IMR-90 (cell line): ENCODE measurements at regions not wholly inside any gene's neighbourhood (a gene's known extent, or its start where the extent isn't known, plus 50 kb on each side); places are given as distances from the start of the nearest gene placed in this dataset.

Experiments used
- BHLHE40 ChIP-seq: fragments of 150-350 bp; IDR thresholded peaks from 2 replicates; pipeline ENCODE4 v1.6.1; 2016; ENCODE audit warnings: mild to moderate bottlenecking, low read depth, low read length
- FOS ChIP-seq: fragments of 150-350 bp; IDR thresholded peaks from 2 replicates; pipeline ENCODE4 v1.6.1; 2016; ENCODE audit warnings: low read depth, low read length
- MAFK ChIP-seq: IDR thresholded peaks from 2 replicates; pipeline ENCODE4 v1.6.1; 2012; ENCODE audit warnings: low read depth, low read length, improper control_type of control experiment
- NFE2L2 ChIP-seq: fragments of 150-350 bp; IDR thresholded peaks from 2 replicates; pipeline ENCODE4 v1.6.1; 2016; ENCODE audit warnings: low read depth, mild to moderate bottlenecking, low read length
- POLR2A ChIP-seq: IDR thresholded peaks from 2 replicates; pipeline ENCODE4 v1.6.1; 2012; ENCODE audit warnings: mild to moderate bottlenecking, low read depth, low read length
- RFX5 ChIP-seq: IDR thresholded peaks from 2 replicates; pipeline ENCODE4 v1.8.0; 2012; ENCODE audit warnings: low read depth, mild to moderate bottlenecking, low read length, moderate library complexity
- SMC3 ChIP-seq: fragments of 150-350 bp; IDR thresholded peaks from 2 replicates; pipeline ENCODE4 v1.6.1; 2016; ENCODE audit warnings: low read depth, mild to moderate bottlenecking, antibody characterized with exemption, low read length, moderate library complexity
- TF ChIP-seq, protein P1 (sequence below): conservative IDR thresholded peaks from 2 replicates; pipeline ENCODE4 v1.5.1; 2012; ENCODE audit warnings: mild to moderate bottlenecking, low read depth, low read length, improper control_type of control experiment

DNA sequence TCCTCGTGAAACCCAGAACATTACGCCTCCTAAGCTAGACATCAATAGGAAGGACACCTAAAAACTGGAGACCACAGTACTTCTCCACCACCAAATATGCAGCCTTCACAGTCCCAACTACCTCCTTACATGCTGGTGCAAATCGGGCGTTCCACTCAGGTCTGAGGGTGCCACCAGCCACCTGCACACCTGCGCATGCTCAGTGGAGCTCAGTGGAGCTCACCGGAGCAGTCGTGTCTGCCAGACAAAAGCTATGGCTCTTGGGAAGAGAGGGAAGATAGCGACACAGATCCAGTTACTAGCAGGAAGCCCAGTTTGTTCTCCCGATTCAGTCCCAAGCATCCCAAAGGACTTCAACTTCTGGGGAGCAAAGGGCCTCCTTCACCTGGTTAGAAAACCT, 237.1 kb downstream of the TSHZ3 start:
- TF ChIP-seq, protein P1, sequence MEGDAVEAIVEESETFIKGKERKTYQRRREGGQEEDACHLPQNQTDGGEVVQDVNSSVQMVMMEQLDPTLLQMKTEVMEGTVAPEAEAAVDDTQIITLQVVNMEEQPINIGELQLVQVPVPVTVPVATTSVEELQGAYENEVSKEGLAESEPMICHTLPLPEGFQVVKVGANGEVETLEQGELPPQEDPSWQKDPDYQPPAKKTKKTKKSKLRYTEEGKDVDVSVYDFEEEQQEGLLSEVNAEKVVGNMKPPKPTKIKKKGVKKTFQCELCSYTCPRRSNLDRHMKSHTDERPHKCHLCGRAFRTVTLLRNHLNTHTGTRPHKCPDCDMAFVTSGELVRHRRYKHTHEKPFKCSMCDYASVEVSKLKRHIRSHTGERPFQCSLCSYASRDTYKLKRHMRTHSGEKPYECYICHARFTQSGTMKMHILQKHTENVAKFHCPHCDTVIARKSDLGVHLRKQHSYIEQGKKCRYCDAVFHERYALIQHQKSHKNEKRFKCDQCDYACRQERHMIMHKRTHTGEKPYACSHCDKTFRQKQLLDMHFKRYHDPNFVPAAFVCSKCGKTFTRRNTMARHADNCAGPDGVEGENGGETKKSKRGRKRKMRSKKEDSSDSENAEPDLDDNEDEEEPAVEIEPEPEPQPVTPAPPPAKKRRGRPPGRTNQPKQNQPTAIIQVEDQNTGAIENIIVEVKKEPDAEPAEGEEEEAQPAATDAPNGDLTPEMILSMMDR = no peak
- TF ChIP-seq RFX5 (no peak), POLR2A (no peak), BHLHE40 (no peak), NFE2L2 (no peak), SMC3 (no peak), FOS (no peak), MAFK (no peak)
